ENCODE measurements at regions not wholly inside any gene's neighbourhood (a gene's known extent, or its start where the extent isn't known, plus 50 kb on each side); places are given as distances from the start of the nearest gene placed in this dataset.

GRCh38 chr20:40468759-40469158 is 220.3 kb downstream of the MAFB start:
- H3K9me3 Mint-ChIP-seq: no peaks in the 10 kb centered on the region
- no peak for DNase-seq
- no peak for ATAC-seq
- intact Hi-C loops (cut with micrococcal nuclease): no loop called here
- no peaks in the 10 kb centered on the region for H3K27me3 Mint-ChIP-seq
- no peak for TF ChIP-seq CTCF (IDR thresholded peaks at IDR 0.05)
- H3K27ac Mint-ChIP-seq: no peak overlapping the region
- H3K36me3 Mint-ChIP-seq (ENCODE audit: low read depth): no peaks in the 10 kb centered on the region
- H3K4me3 Mint-ChIP-seq: no peak overlapping the region
- no peaks in the 10 kb centered on the region for H3K4me1 Mint-ChIP-seq (ENCODE audit: low read depth)
- POLR2A ChIA-PET: no interaction called here
- CTCF ChIA-PET: no interaction called here

GRCh38 chr20:40467703-40468411 is 221.2 kb downstream of the MAFB start:
- no peak overlapping the region for H3K27ac Mint-ChIP-seq
- intact Hi-C loops (cut with micrococcal nuclease): no loop called here

GRCh38 chr20:40467067-40467466 is 222.0 kb downstream of the MAFB start:
- Mint-ChIP-seq H3K27me3 (no peaks in the 10 kb centered on the region), H3K36me3 (ENCODE audit: low read depth) (no peaks in the 10 kb centered on the region), H3K27ac (no peak overlapping the region), H3K9me3 (no peaks in the 10 kb centered on the region), H3K4me1 (ENCODE audit: low read depth) (no peaks in the 10 kb centered on the region), H3K4me3 (no peak overlapping the region)
- CTCF ChIA-PET: no interaction called here
- intact Hi-C loops (cut with micrococcal nuclease): no loop called here
- no peak for TF ChIP-seq CTCF (IDR thresholded peaks at IDR 0.05)
- no peak for ATAC-seq
- no peak for DNase-seq
- POLR2A ChIA-PET: no interaction called here

More at GRCh38 chr20:40467703-40468411, 221.2 kb downstream of the MAFB start:
- CTCF ChIA-PET: no interaction called here
- no peak for TF ChIP-seq CTCF (IDR thresholded peaks at IDR 0.05)
- Mint-ChIP-seq H3K4me3 (no peak overlapping the region), H3K36me3 (ENCODE audit: low read depth) (no peaks in the 10 kb centered on the region), H3K9me3 (no peaks in the 10 kb centered on the region), H3K4me1 (ENCODE audit: low read depth) (no peaks in the 10 kb centered on the region), H3K27me3 (no peaks in the 10 kb centered on the region)
- ATAC-seq (no peak), DNase-seq (no peak)
- POLR2A ChIA-PET: no interaction called here

- ATAC-seq: no peak
- no peak overlapping the region for H3K27ac Mint-ChIP-seq
- H3K27me3 Mint-ChIP-seq: no peaks in the 10 kb centered on the region
- no peak for TF ChIP-seq CTCF (IDR thresholded peaks at IDR 0.05)
- no peak for DNase-seq
- intact Hi-C loops (cut with micrococcal nuclease): no loop called here
- no peak overlapping the region for H3K4me3 Mint-ChIP-seq
- no peaks in the 10 kb centered on the region for H3K4me1 Mint-ChIP-seq (ENCODE audit: low read depth)
- ChIA-PET CTCF (no interaction called here), POLR2A (no interaction called here)
- no peaks in the 10 kb centered on the region for H3K9me3 Mint-ChIP-seq
- H3K36me3 Mint-ChIP-seq (ENCODE audit: low read depth): no peaks in the 10 kb centered on the region
Observed at GRCh38 chr20:40464731-40465208, 224.3 kb downstream of the MAFB start.

GRCh38 chr20:40463171-40463570 is 225.9 kb downstream of the MAFB start:
- intact Hi-C loops (cut with micrococcal nuclease): no loop called here
- no peaks in the 10 kb centered on the region for H3K9me3 Mint-ChIP-seq
- no peaks in the 10 kb centered on the region for H3K36me3 Mint-ChIP-seq (ENCODE audit: low read depth)
- ChIA-PET POLR2A (no interaction called here), CTCF (no interaction called here)
- H3K4me1 Mint-ChIP-seq (ENCODE audit: low read depth): no peaks in the 10 kb centered on the region
- H3K27me3 Mint-ChIP-seq: no peaks in the 10 kb centered on the region
- DNase-seq: no peak
- no peak for TF ChIP-seq CTCF (IDR thresholded peaks at IDR 0.05)
- no peak overlapping the region for H3K27ac Mint-ChIP-seq
- no peak for ATAC-seq
- H3K4me3 Mint-ChIP-seq: no peak overlapping the region

All from activated CD8-positive, alpha-beta T cell treated with anti-CD3 and anti-CD28 coated beads for 36 hours (primary cell).